ENCODE measurements at regions not wholly inside any gene's neighbourhood (a gene's known extent, or its start where the extent isn't known, plus 50 kb on each side); places are given as distances from the start of the nearest gene placed in this dataset.
A peak's percentile ranks its signal among the peaks of the same experiment; 100 is the strongest.

GRCh38 chr20:33923740-33924139 lies 70.0 kb upstream of the RALY start:
- Histone ChIP-seq H4K91ac (ENCODE audit: low read length) (no peak overlapping the region), H3K23ac (ENCODE audit: low read length in 2 of 2) (no peak overlapping the region), H3K4me2 (ENCODE audit: low read length, poor library complexity, severe bottlenecking) (no peak overlapping the region), H3K36me3 (ENCODE audit: control insufficient read depth in 1 of 2, insufficient read depth in 2 of 2, low read depth in 1 of 2, low read length in 2 of 2) (no peaks in the 10 kb centered on the region), H3K27ac (ENCODE audit: low read length, poor library complexity, severe bottlenecking) (no peak overlapping the region), H3K18ac (ENCODE audit: low read depth in 1 of 2, low read length in 2 of 2) (no peak overlapping the region), H2AFZ (ENCODE audit: low read depth, low read length) (no peak overlapping the region), H2BK5ac (ENCODE audit: low read depth, low read length, poor library complexity, severe bottlenecking) (no peak overlapping the region), H2BK15ac (ENCODE audit: low read depth, poor library complexity, severe bottlenecking) (no peak overlapping the region), H3K27me3 (ENCODE audit: control insufficient read depth in 1 of 2, insufficient read depth in 1 of 2, low read length in 2 of 2) (peaks cover 6 to 30% of the 10 kb centered on the region in 2 experiments), H2AK5ac (ENCODE audit: low read length, severe bottlenecking) (no peak overlapping the region), H2BK12ac (ENCODE audit: low read length in 2 of 2) (no peak overlapping the region), H3K9ac (ENCODE audit: low read length) (no peak overlapping the region), H3K4ac (ENCODE audit: low read depth in 1 of 2, low read length in 2 of 2) (no peak overlapping the region), H4K8ac (ENCODE audit: low read length) (no peak overlapping the region), H3K9me3 (ENCODE audit: control insufficient read depth, low read length) (no peaks in the 10 kb centered on the region), H3K4me1 (ENCODE audit: control insufficient read depth, insufficient read depth, low read depth, low read length) (no peaks in the 10 kb centered on the region), H3K4me3 (ENCODE audit: insufficient read depth in 1 of 2, low read depth in 1 of 2, low read length in 2 of 2) (no peak overlapping the region), H2BK120ac (ENCODE audit: low read depth, low read length) (no peak overlapping the region), H3K14ac (ENCODE audit: low read length in 2 of 2) (no peak overlapping the region), H3K79me1 (replicated peaks; ENCODE audit: low read length, poor library complexity, severe bottlenecking) (no peaks in the 10 kb centered on the region)
- WGBS, result 89% methylated on average over 3 of the region's 4 CpGs
- DNase-seq, result no peak

DNA sequence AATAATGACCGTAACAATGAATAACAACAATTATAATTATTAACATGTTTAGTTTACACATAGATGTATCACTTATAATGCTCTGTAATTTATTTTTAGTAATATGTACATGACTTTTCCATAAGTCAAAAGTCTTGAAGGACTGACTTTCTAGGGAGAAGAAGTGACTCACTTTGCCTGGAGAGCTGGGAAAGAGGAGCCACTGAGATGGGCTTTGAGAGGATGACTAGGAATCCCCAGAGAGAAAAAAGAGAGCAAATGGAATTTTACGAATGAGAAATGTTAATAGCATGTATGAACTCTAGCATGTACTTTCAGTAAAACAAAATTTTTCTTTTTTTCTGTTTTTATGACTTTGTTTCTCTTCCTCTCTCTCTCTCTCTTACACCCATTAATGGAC lies 67.8 kb upstream of the RALY start:
- H3K36me3 ChIP-seq (ENCODE audit: control insufficient read depth in 1 of 2, insufficient read depth in 2 of 2, low read depth in 1 of 2, low read length in 2 of 2), result no peaks in the 10 kb centered on the region
- no peak overlapping the region for H2AFZ ChIP-seq (ENCODE audit: low read depth, low read length)
- no peak overlapping the region for H3K14ac ChIP-seq (ENCODE audit: low read length in 2 of 2)
- H3K9ac ChIP-seq (ENCODE audit: low read length), result no peak overlapping the region
- H3K4me3 ChIP-seq (ENCODE audit: insufficient read depth in 1 of 2, low read depth in 1 of 2, low read length in 2 of 2), result no peak overlapping the region
- no peak overlapping the region for H4K91ac ChIP-seq (ENCODE audit: low read length)
- no peak overlapping the region for H2BK5ac ChIP-seq (ENCODE audit: low read depth, low read length, poor library complexity, severe bottlenecking)
- H3K9me3 ChIP-seq (ENCODE audit: control insufficient read depth, low read length), result no peaks in the 10 kb centered on the region
- WGBS, result no CpG with 5 or more reads among the region's 2 CpGs
- H2BK12ac ChIP-seq (ENCODE audit: low read length in 2 of 2), result no peak overlapping the region
- H2AK5ac ChIP-seq (ENCODE audit: low read length, severe bottlenecking), result no peak overlapping the region
- H3K4me1 ChIP-seq (ENCODE audit: control insufficient read depth, insufficient read depth, low read depth, low read length), result no peaks in the 10 kb centered on the region
- no peak overlapping the region for H2BK120ac ChIP-seq (ENCODE audit: low read depth, low read length)
- H3K4ac ChIP-seq (ENCODE audit: low read depth in 1 of 2, low read length in 2 of 2), result no peak overlapping the region
- no peaks in the 10 kb centered on the region for H3K79me1 ChIP-seq (replicated peaks; ENCODE audit: low read length, poor library complexity, severe bottlenecking)
- no peak overlapping the region for H4K8ac ChIP-seq (ENCODE audit: low read length)
- H3K23ac ChIP-seq (ENCODE audit: low read length in 2 of 2), result no peak overlapping the region
- no peak overlapping the region for H3K4me2 ChIP-seq (ENCODE audit: low read length, poor library complexity, severe bottlenecking)
- no peak overlapping the region for H2BK15ac ChIP-seq (ENCODE audit: low read depth, poor library complexity, severe bottlenecking)
- H3K27ac ChIP-seq (ENCODE audit: low read length, poor library complexity, severe bottlenecking), result no peak overlapping the region
- peak; percentile 34 for DNase-seq
- H3K27me3 ChIP-seq (ENCODE audit: control insufficient read depth in 1 of 2, insufficient read depth in 1 of 2, low read length in 2 of 2), result peaks cover 16 to 34% of the 10 kb centered on the region in 2 experiments
- no peak overlapping the region for H3K18ac ChIP-seq (ENCODE audit: low read depth in 1 of 2, low read length in 2 of 2)

GRCh38 chr20:33926425-33926824 lies 67.3 kb upstream of the RALY start:
- Histone ChIP-seq H3K79me1 (replicated peaks; ENCODE audit: low read length, poor library complexity, severe bottlenecking) (no peaks in the 10 kb centered on the region), H3K14ac (ENCODE audit: low read length in 2 of 2) (no peak overlapping the region), H3K27ac (ENCODE audit: low read length, poor library complexity, severe bottlenecking) (no peak overlapping the region), H4K91ac (ENCODE audit: low read length) (no peak overlapping the region), H3K36me3 (ENCODE audit: control insufficient read depth in 1 of 2, insufficient read depth in 2 of 2, low read depth in 1 of 2, low read length in 2 of 2) (no peaks in the 10 kb centered on the region), H3K4me3 (ENCODE audit: insufficient read depth in 1 of 2, low read depth in 1 of 2, low read length in 2 of 2) (no peak overlapping the region), H3K9me3 (ENCODE audit: control insufficient read depth, low read length) (no peaks in the 10 kb centered on the region), H3K4me2 (ENCODE audit: low read length, poor library complexity, severe bottlenecking) (no peak overlapping the region), H2BK12ac (ENCODE audit: low read length in 2 of 2) (no peak overlapping the region), H2BK120ac (ENCODE audit: low read depth, low read length) (no peak overlapping the region), H3K9ac (ENCODE audit: low read length) (no peak overlapping the region), H3K27me3 (ENCODE audit: control insufficient read depth in 1 of 2, insufficient read depth in 1 of 2, low read length in 2 of 2) (peaks cover 16 to 34% of the 10 kb centered on the region in 2 experiments), H4K8ac (ENCODE audit: low read length) (no peak overlapping the region), H3K4ac (ENCODE audit: low read depth in 1 of 2, low read length in 2 of 2) (no peak overlapping the region), H2BK5ac (ENCODE audit: low read depth, low read length, poor library complexity, severe bottlenecking) (no peak overlapping the region), H2AFZ (ENCODE audit: low read depth, low read length) (no peak overlapping the region), H2BK15ac (ENCODE audit: low read depth, poor library complexity, severe bottlenecking) (no peak overlapping the region), H2AK5ac (ENCODE audit: low read length, severe bottlenecking) (no peak overlapping the region), H3K23ac (ENCODE audit: low read length in 2 of 2) (no peak overlapping the region), H3K4me1 (ENCODE audit: control insufficient read depth, insufficient read depth, low read depth, low read length) (no peaks in the 10 kb centered on the region), H3K18ac (ENCODE audit: low read depth in 1 of 2, low read length in 2 of 2) (no peak overlapping the region)
- no peak for DNase-seq
- 90% methylated on average over 7 of the region's 7 CpGs for WGBS

- no peaks in the 10 kb centered on the region for H3K4me1 ChIP-seq (ENCODE audit: control insufficient read depth, insufficient read depth, low read depth, low read length)
- no peak overlapping the region for H2BK15ac ChIP-seq (ENCODE audit: low read depth, poor library complexity, severe bottlenecking)
- H3K27me3 ChIP-seq (ENCODE audit: control insufficient read depth in 1 of 2, insufficient read depth in 1 of 2, low read length in 2 of 2), result peaks cover 16 to 30% of the 10 kb centered on the region in 2 experiments
- no peak overlapping the region for H3K4ac ChIP-seq (ENCODE audit: low read depth in 1 of 2, low read length in 2 of 2)
- H3K27ac ChIP-seq (ENCODE audit: low read length, poor library complexity, severe bottlenecking), result no peak overlapping the region
- H3K4me2 ChIP-seq (ENCODE audit: low read length, poor library complexity, severe bottlenecking), result no peak overlapping the region
- no peak for DNase-seq
- H2BK5ac ChIP-seq (ENCODE audit: low read depth, low read length, poor library complexity, severe bottlenecking), result no peak overlapping the region
- no peak overlapping the region for H3K14ac ChIP-seq (ENCODE audit: low read length in 2 of 2)
- H2BK120ac ChIP-seq (ENCODE audit: low read depth, low read length), result no peak overlapping the region
- H3K9me3 ChIP-seq (ENCODE audit: control insufficient read depth, low read length), result no peaks in the 10 kb centered on the region
- no peak overlapping the region for H4K8ac ChIP-seq (ENCODE audit: low read length)
- H4K91ac ChIP-seq (ENCODE audit: low read length), result no peak overlapping the region
- H2AK5ac ChIP-seq (ENCODE audit: low read length, severe bottlenecking), result no peak overlapping the region
- no peak overlapping the region for H3K9ac ChIP-seq (ENCODE audit: low read length)
- no peaks in the 10 kb centered on the region for H3K79me1 ChIP-seq (replicated peaks; ENCODE audit: low read length, poor library complexity, severe bottlenecking)
- H3K4me3 ChIP-seq (ENCODE audit: insufficient read depth in 1 of 2, low read depth in 1 of 2, low read length in 2 of 2), result no peak overlapping the region
- 63% methylated on average over 5 of the region's 5 CpGs for WGBS
- H3K23ac ChIP-seq (ENCODE audit: low read length in 2 of 2), result no peak overlapping the region
- no peak overlapping the region for H3K18ac ChIP-seq (ENCODE audit: low read depth in 1 of 2, low read length in 2 of 2)
- no peak overlapping the region for H2BK12ac ChIP-seq (ENCODE audit: low read length in 2 of 2)
- H2AFZ ChIP-seq (ENCODE audit: low read depth, low read length), result no peak overlapping the region
- H3K36me3 ChIP-seq (ENCODE audit: control insufficient read depth in 1 of 2, insufficient read depth in 2 of 2, low read depth in 1 of 2, low read length in 2 of 2), result no peaks in the 10 kb centered on the region
Measured at GRCh38 chr20:33927724-33928123, 66.0 kb upstream of the RALY start.

All from mesenchymal stem cell (in vitro differentiated cells and primary cell).